Sigmoid colon (tissue), 4 donors: ENCODE measurements at regions not wholly inside any gene's neighbourhood (a gene's known extent, or its start where the extent isn't known, plus 50 kb on each side); places are given as distances from the start of the nearest gene placed in this dataset.

ENCODE experiments used
- CTCF ChIP-seq, 4 experiments: fragments of 450-650 bp in 3 of 4; fragments of 200-600 bp in 1 of 4; IDR thresholded peaks; one replicate each; pipeline ENCODE4 v1.5.1; 2016 to 2019; ENCODE audit warnings: antibody characterized with exemption in 4 of 4, mild to moderate bottlenecking in 3 of 4, moderate library complexity in 2 of 4
- EP300 ChIP-seq, 4 donors: sonication (generic); formaldehyde crosslinking; IDR thresholded peaks; one replicate each; pipeline ENCODE4 v1.6.1; 2017; ENCODE audit warnings: antibody characterized with exemption in 4 of 4
- POLR2A ChIP-seq, 2 donors: fragments of 450-650 bp; IDR thresholded peaks; one replicate each; pipeline ENCODE4 v1.6.1; 2016; ENCODE audit warnings: antibody characterized with exemption in 2 of 2, mild to moderate bottlenecking in 2 of 2, moderate library complexity in 2 of 2
- POLR2AphosphoS5 ChIP-seq, 4 donors: sonication (generic); formaldehyde crosslinking; IDR thresholded peaks; one replicate each; pipeline ENCODE4 v1.6.1; 2017; ENCODE audit warnings: antibody characterized with exemption in 4 of 4

GRCh38 chr3:7817239-7817638 lies 684.4 kb upstream of the LMCD1 start:
- TF ChIP-seq POLR2AphosphoS5 (IDR thresholded peaks at IDR 0.05), result no peak
- TF ChIP-seq CTCF (IDR thresholded peaks at IDR 0.05), result no peak
- no peak for TF ChIP-seq POLR2A (IDR thresholded peaks at IDR 0.05)
- no peak for TF ChIP-seq EP300 (IDR thresholded peaks at IDR 0.05)
